Hepatic stellate cell (primary cell): ENCODE measurements at regions not wholly inside any gene's neighbourhood (a gene's known extent, or its start where the extent isn't known, plus 50 kb on each side); places are given as distances from the start of the nearest gene placed in this dataset.
A peak's percentile ranks its signal among the peaks of the same experiment; 100 is the strongest.
"Not testable (repeated sequence)": the region's sequence is repeated elsewhere in the genome, so short reads cannot be mapped to it uniquely, and the experiment has no call there.

Source experiments
- DNase-seq: peaks from one replicate; pipeline ENCODE4 v3.0.0; 2011; ENCODE audit warnings: low spot score

DNA sequence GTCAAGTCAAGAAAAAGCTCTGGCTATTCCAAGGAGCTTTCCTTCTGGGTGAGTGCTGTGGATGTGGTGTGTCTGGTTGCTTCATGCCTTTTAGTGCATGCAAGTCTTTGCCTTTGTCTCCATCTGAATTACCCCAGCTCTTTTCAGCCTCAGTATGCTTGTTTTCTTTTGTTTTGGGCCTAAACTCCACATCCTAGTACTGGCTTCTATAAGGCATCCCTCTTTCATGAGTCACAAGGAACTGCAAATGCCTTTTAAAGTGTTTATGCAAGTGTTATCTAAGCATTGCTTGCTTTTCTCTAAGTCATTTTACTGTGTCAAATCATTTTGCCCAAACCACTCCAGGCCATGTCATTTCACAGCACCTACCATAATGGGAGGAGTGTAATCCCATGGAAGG, 132.1 kb downstream of the PLCE1 start:
- peak; percentile 41 for DNase-seq

DNA sequence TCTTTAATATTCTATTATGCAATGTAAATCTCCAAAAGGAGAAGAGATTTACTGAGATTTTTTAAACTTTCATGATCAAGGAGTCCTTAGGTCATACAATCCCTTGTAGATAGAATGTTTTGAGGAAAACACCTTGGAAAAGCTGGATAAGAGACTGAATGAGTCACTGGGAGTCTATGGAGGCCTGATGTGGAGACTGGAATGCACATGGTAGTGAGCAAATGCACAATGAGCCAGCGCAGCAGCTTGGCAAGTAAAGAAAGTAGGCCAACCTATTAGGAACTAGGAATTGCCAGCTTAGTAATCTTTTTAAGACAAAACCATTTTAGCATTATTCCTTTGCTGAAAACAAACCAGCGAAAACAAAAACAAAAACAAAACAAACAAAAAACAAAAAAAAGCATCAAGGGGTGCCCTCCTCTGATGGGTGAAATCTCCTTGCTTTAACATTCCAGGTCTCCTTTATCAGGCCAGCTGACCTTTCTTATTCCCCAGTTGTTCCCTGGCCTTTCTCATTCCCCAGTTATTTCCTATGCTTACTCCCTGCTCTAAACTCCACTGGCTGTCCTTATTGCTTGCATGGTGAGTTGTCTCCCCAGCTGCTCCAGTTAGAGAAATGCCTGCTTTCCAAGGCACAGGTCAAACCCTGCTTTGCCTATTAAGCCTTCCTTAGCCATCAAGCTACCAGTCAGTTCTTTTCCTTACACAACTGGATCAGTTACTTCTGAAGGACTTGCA, 135.8 kb downstream of the PLCE1 start:
- peak; percentile 47 for DNase-seq

DNA sequence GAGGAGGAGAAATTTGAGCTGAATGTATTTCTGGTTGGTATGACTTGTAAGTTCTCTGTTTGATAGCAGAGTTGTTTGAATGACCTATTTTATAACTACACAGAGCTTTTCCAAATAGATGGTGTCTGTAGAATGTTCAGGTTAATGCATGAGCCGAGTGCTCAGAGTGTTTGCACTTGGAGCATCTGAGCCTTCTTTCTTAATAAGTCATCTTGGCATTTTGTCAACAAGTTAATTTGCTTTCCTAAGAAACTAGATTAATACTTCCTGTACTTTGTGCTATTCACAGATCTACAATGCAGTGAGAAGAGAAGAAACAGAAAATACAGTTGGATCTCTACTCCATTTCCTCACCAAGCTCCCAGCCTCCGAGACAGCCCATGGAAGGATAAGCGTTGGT, 138.2 kb downstream of the PLCE1 start:
- no peak for DNase-seq

DNA sequence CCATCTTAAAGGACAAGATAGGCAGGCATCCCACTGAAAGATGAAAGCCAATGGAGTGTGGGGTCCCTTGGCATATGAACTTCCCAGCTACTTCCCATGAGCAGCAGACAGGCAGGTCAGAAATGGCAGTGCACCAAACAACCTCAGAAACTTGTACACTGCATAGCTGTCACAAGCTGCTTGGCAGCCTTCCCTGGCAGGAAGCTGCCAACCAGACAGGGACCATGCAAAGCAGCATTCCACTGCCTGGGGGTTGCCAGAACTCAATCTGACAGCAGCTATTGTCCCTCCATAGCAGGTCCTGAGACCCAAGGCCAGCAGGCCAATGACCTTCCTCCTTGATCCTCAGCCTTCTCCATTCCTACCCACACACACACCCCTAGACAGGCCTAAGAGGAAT, 139.5 kb downstream of the PLCE1 start:
- DNase-seq = no peak

DNA sequence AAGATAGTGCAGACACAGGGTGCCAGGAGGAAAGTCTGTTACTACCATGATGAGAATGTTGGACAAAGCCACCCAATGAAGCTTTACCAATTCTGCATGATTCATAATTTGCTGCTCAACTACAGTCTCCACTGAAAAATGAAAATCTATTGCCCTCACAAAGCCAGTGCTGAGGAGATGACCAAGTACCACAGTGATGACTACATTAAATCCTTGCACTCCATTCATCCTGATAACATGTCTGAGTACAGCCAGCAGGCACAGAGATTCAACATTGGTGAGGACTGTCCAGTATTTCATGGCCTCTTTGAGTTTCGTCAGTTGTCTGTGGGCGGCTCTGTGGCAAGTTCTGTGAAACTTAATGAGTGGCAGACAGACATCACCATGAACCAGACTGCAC, 144.0 kb downstream of the PLCE1 start:
- no peak for DNase-seq

DNA sequence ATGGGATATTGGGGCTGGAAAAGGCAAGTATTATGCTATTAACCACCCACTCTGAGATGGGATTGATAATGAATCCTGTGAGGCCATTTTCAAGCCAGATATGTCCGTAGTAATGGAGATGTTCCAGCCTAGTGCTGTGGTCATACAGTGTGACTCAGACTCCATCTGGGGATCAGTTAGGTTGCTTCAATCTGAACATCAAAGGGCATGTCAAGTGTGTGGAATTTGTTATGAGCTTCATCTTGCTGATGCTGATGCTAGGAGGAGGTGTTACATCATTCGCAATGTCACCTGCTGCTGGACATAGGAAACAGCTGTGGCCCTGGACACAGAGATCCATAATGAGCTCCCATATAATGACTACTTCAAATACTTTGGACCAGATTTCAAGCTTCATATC, 144.7 kb downstream of the PLCE1 start:
- no peak for DNase-seq

DNA sequence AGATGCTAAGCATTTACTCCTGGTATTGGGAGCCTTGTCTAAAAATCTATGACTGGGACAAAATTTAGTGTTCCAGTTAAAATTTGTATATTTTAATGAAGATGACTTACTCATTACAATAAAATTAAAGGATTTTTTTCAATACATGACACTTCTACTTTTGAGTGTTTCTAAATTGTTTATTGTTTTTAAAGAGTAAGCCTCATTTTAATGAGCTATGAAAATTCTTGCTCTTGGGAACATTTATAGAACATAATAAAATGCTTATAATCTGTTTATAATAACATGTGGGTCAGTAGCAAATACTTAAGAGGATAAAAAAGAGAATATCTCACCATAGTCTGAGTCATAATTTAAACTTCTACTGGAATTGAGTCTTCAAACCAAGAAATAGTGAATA, 149.5 kb downstream of the PLCE1 start:
- no peak for DNase-seq

DNA sequence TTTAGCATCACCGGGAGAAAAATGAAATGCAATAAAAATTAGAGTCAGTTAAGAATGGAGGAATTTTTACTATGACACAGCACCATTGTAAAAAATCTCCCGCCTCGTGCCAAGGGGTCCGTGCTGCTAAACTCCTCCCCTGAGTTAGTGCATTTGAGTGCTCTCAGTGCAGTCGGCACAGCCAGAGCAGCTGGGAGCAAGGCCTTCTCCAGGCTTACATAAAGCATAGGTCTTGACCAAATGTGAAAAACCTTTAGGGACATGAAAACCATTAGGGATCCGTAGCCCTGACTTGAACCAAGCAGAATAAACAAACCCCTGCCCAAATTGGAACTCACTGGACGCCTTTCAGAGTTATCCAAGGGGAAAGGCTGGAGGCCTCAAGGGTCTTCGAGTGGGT, 152.6 kb downstream of the PLCE1 start:
- DNase-seq = no peak

DNA sequence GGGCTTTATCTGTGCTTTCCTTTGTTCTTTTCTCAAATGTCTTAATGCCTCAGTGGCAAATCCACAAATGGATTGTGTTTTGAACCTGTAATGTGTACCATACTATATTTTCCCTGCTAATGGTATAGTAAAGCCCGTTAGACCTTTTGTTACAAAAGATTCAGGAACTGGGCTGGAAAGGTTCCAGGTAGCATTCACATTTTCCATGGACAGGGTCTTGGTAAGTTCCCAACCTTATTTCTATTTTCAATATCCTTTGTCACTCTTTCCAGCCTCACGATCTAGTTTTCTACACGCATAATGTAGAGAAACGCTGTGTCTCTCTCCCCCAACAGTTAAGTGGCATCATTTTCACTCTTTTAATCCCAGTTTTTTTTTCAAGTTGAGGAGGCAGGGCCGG, 153.0 kb downstream of the PLCE1 start:
- no peak for DNase-seq

DNA sequence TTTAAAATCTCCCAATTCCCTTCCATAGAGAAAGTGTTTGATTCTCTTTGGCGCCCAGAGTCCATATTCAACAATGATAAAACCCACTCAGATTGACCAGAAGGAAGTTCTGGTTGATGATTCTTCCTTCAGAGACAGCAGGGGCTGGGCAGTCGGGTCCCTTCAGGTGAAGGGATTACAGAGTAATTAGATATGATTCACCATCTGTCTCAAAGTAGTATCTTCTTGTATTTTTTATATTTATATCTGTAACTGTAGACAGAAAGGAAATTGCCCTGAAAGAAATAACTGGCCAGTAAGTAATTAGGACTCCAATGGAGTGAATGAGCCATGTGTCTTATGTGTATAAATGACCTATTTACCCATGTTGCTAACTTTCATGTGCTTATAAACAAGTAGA, 156.0 kb downstream of the PLCE1 start:
- no peak for DNase-seq

DNA sequence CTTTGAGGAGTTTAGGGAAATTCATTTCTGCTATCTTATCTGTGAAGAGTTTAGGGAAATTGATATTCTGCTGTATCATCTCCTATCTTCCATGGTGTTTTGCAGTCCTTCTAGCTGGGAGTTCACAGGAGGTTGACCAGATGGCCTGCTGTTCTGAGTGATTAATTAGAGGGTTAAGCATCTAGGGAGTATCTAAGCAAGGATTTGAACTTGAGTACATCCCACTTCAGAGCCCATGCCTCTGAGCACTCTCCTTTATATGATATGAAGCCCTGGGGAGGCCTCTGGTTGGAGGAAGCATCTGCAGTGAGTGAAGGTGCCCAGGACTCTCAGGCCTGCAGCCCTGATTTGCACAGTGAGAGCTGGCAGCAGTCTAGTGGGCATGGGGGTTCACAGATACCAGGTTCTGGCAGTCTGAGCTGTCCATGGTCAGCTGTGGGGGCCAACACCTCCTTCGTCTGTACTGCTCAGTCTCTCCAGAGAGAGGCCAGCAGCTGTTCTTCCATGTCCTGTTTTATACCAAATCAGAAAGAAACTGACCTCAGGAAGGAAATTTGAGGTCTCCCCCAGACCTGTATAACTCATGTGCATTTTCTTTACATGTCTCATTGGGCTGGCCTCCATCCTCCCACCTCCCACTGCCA, 156.9 kb downstream of the PLCE1 start:
- DNase-seq = no peak

DNA sequence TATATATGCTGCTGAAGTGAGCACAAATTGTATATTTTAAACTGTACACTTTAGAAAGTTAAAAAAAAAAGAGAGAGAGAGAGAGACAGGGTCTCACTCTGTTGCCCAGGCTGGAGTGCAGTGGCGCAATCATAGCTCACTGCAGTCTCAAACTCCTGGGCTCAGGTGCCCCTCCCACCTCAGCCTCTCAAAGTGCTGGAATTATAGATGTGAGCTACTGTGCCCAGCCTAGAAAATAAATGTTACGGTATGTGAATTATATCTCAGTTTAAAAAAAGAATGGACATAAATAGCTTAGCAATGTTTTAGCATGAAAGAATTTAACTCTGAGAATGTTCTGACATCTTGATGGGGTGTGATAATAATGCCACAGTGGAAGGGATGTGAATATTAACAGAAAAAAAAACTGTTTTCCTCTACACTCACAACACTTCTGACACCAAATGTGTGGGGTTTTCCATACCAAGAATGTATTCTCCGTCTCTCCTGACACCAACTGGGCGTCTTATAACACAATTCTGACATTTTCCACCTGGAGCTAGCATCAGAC, 162.1 kb downstream of the PLCE1 start:
- DNase-seq = no peak

DNA sequence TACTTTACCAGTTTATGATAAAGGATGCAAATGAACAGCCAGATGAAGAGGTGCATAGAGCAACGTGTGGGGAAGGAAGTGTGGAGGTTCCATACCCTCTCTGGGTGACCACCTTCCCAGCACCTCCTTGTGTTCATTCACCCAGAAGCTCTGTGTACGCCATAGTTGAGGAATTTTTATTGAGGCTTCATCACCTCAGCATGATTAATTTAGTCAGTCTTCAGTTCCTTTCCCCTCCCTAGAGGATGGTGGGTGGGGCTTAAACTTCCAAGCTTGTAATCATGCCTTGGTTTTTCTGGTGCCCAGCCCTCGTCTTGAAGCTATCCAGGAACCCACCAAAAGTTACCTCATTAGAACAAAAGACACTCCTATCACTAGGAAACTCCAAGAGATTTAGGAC, 162.7 kb downstream of the PLCE1 start:
- DNase-seq = no peak

DNA sequence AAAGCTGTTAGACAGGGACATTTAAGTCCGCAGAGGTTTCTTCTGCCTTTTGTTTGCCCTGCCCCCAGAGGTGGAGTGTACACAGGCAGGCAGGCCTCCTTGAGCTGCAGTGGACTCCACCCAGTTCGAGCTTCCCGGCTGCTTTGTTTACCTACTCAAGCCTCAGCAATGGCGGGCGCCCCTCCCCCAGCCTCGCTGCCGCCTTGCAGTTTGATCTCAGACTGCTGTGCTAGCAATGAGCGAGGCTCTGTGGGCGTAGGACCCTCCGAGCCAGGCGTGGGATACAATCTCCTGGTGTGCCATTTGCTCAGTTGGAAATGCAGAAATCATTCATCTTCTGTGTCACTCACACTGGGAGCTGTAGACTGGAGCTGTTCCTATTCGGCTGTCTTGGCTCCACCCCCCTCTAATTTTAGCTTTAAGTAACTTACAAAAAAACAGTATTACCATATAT, 171.5 kb downstream of the PLCE1 start:
- not testable (repeated sequence) for DNase-seq

DNA sequence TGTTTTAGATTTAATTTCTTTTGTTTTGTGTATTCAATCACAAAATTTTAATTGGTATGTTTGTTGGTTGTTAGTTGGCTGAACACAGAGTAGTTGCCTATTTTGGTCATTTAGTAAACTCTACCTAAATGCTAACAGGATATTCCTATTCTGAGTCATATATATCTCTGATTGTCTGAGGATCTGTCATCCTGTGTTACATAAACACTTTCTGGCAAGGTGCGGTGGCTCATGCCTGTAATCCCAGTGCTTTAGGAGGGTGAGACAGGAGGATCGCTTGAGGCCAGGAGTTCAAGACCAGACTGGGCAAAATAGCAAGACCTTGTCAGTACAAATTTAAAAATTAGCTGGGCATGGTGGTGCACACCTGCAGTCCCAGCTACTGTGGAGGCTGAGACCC, 178.6 kb downstream of the PLCE1 start:
- no peak for DNase-seq

DNA sequence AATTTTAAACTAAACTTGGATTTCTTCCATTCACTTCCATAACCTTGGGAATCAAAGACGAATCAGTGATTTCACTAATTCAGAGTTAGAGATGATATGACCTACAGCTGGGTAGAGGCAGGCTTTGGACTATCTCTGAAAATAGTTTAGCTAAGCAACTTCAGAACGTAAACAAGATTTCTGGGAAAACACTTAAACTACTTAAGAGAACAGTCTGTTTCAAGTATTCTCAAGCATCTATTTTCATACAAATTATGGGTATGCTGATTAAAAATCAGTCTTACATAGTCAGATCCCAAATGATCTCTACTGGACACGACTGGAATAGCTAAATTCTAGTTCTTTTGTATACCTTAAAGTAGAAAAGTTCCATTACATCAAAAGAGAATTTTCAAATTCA, 179.9 kb downstream of the PLCE1 start:
- DNase-seq = no peak

DNA sequence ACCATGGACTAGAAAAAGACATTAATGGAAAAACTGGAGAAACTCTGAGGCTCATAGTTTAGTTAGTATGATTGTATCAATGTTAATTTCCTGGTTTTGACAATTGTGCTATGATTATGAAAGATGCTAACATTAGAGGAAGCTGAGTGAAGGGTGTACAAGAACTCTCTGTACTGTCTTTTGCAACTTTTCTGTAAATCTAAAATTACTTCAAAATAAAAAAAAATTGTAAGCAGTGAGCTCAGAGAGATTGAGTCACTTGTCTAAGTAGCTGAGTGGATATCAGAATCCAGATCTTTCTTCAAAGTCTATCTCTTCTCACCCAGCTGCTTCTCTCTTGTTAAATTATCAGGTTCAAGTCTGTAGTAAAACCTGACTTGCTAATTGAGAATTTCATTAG, 181.1 kb downstream of the PLCE1 start:
- no peak for DNase-seq

DNA sequence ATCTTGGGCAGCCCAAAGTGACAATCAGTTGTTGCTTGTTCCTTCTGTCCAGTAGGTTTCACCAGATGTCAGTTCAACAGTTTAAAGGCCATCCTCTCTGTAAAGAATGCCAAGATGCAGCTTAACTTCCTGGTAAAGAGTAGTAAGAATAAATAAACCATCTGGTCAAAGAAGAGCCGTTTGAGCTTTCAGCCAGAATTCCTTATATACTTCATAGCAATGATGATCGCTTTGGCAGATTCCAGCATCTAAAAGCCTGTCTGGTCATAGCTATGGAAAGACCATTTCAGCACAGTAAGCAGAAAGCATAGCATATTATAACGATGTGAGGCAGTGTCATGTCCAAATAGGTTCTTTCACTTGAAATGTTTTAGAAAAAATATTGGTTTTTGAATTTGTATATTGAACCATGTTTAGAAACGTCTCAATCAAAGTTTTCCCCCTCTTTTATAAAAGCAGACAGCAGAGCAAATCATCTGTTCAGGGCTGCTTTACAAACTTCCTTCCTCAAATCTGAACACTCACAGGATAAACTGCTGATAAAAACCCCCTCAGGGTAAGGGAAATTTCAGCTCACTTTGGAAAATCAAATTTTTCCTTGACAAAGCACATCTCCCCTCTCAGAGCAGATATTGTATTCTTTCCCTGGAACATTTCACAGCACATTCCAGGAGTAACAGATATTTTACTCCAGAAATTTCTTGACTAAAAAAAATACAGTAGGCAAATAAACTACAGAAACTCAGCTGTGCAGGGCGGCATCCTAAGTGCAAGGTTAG, 184.1 kb downstream of the NOC3L start:
- DNase-seq = peak; percentile 5

DNA sequence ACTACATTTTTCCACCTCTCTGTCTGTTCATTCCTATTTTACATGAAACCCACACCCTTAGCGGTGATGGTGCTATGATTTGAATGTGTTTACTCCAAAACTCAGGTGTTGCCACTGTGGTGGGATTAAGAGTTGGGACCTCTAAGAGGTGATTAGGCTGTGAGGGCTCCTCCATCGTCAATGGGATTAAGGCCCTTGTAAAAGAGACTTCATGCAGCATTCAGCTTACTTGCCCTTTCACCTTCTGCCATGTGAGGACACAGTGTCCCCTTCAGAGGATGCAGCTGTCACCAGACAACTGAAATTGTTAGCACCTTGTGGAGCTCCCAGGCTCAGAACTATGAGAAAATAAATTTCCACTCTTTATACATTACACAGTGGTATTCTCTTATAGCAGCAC, 182.2 kb downstream of the NOC3L start:
- no peak for DNase-seq

DNA sequence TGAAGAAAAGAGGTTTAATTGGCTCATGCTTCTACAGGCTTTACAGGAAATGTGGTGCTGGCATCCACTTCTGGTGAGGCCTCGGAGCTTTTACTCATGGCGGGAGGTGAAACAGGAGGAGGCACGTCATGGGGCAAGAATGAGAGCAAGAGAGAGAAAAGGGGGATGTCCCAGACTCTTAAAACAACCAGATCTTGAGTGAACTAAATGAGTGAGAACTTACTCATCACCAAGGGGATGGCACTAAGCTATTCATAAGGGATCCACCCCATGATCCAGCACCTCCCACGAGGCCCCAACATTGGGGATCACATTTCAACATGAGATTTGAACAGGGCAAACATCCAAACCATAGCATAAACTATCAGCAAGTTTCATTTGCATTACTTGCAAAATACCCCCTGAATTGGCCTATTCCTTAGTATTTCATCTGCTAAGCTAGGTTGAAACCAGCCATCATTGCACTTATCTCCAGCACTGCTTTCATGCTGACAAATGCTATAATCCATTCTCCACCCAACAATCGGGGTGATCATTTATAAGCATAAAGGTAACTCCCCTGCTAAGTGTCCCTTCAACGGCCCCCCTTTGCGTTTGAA, 179.0 kb downstream of the NOC3L start:
- DNase-seq = peak; percentile 53

DNA sequence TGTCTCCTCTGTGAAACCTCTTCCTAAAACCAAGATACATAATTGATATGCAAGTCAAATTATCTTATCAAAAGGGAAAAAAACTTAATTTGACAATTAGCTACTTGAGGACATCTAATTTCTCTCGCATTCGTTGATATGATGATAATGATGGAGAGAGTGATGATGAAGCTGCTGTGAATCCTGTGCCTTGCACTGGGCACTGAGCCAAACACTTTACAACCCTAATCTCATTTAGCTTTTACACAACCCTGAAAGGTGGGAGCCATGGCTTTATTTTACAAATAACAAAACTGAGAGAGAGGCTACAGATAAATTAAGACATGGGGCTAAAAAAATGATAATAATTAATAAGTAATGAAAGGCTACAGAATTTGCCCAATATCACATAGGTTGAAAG, 176.0 kb downstream of the NOC3L start:
- DNase-seq = no peak

DNA sequence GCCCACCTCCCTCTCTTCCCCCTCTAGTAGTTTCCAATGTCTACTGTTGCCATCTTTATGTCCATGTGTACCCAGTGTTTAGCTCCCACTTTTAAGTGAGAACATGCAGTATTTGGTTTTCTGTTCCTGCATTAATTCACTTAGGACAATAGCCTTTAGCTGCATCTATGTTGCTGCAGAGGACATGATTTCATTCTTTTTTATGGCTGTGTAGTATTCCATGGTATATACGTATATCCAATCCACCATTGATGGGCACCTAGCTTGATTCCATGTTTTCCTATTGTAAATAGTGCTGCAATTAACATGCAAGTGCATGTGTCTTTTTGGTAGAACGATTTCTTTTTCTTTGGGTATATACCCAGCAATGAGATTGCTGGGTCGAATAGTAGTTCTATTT, 170.4 kb downstream of the NOC3L start:
- DNase-seq = no peak

DNA sequence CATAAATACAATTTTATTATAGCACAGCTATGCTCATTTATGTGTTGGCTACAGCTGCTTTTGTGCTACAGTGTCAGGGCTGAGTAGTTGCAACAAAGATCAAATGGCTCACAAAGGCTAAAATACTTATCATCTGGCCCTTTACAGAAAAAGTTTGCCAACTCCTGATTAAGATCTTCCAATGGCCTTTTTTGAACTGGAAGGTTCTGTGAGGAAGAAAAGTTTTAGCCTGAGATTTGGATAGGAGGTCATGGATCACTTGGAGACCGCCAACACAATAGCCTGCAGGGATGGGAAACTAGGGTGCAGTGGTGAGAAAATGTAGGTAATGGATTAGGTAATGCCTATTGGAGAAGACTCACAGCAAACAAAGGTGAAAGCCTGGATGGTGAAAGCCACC, 169.8 kb downstream of the NOC3L start:
- no peak for DNase-seq
